Mammary epithelial cell (primary cell): ENCODE measurements at regions not wholly inside any gene's neighbourhood (a gene's known extent, or its start where the extent isn't known, plus 50 kb on each side); places are given as distances from the start of the nearest gene placed in this dataset.

Source experiments
- EZH2 ChIP-seq: IDR thresholded peaks from 2 replicates; pipeline ENCODE4 v1.6.1; 2012; ENCODE audit warnings: low read length, inconsistent platforms, borderline replicate concordance
- TF ChIP-seq, protein P1 (sequence below), 2 donors: IDR thresholded peaks in 1 of 2; conservative IDR thresholded peaks in 1 of 2; 2 replicates each; pipeline ENCODE4 v1.5.1; 2011 to 2012; ENCODE audit warnings: inconsistent platforms in 2 of 2, low read length in 2 of 2, mild to moderate bottlenecking in 2 of 2, control low read depth in 1 of 2, low read depth in 1 of 2; ENCODE audit not compliant: insufficient read depth in 1 of 2; ENCODE audit errors: extremely low read depth in 1 of 2

DNA sequence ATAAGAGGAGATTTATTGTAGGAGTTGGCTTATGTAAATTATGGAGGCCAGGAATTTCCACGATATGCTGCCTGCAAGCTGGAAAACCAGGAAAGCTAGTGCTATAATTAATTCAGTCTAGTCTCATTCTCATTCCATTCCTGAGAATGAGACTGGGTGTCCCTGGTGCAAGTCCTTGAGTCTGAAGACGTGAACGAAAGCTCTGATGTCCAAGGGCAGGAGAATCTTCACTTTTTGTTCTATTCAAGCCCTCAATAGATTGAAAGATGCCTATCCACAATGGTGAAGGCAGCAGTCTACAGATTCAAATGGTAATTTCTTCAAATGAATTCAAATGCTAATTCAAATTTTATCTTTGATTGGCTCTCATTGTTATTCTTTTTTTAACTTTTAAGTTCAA, 851.1 kb upstream of the MGAT4C start:
- TF ChIP-seq, protein P1, sequence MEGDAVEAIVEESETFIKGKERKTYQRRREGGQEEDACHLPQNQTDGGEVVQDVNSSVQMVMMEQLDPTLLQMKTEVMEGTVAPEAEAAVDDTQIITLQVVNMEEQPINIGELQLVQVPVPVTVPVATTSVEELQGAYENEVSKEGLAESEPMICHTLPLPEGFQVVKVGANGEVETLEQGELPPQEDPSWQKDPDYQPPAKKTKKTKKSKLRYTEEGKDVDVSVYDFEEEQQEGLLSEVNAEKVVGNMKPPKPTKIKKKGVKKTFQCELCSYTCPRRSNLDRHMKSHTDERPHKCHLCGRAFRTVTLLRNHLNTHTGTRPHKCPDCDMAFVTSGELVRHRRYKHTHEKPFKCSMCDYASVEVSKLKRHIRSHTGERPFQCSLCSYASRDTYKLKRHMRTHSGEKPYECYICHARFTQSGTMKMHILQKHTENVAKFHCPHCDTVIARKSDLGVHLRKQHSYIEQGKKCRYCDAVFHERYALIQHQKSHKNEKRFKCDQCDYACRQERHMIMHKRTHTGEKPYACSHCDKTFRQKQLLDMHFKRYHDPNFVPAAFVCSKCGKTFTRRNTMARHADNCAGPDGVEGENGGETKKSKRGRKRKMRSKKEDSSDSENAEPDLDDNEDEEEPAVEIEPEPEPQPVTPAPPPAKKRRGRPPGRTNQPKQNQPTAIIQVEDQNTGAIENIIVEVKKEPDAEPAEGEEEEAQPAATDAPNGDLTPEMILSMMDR (conservative IDR thresholded peaks at IDR 0.05 in 1 of 2, IDR thresholded peaks at IDR 0.05 in 1 of 2; ENCODE audit: extremely low read depth in 1 of 2, insufficient read depth in 1 of 2, low read depth in 1 of 2, low read length in 2 of 2): no peak
- no peak for TF ChIP-seq EZH2
